ENCODE measurements at regions not wholly inside any gene's neighbourhood (a gene's known extent, or its start where the extent isn't known, plus 50 kb on each side); places are given as distances from the start of the nearest gene placed in this dataset.

DNA sequence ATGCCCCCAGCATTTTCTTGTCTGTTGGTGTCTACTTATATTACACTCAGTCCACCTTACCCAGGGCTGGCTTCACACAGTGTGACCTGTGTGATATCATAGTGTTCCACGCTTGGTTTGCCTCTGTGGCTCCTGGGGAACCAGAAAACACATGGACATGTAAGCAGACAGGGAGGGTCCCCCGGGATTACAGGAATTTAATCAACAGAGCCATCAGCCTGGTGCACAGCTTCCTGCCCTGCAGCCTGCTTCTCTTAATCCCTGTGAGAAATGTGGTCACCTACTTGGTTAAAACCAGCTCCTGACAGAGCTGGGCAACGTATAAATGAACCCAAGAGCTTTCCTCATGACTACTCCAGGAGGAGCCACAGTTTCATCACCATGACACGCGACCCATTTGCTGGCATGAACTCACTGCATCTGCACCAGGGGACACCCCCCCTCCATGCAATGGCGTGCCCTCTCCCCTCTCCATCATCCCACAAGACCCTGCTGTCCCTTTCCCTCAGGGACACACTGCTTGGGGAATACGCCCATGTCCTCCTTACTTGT is 152.1 kb downstream of the UQCRFS1 start:
- TF ChIP-seq, protein P1, sequence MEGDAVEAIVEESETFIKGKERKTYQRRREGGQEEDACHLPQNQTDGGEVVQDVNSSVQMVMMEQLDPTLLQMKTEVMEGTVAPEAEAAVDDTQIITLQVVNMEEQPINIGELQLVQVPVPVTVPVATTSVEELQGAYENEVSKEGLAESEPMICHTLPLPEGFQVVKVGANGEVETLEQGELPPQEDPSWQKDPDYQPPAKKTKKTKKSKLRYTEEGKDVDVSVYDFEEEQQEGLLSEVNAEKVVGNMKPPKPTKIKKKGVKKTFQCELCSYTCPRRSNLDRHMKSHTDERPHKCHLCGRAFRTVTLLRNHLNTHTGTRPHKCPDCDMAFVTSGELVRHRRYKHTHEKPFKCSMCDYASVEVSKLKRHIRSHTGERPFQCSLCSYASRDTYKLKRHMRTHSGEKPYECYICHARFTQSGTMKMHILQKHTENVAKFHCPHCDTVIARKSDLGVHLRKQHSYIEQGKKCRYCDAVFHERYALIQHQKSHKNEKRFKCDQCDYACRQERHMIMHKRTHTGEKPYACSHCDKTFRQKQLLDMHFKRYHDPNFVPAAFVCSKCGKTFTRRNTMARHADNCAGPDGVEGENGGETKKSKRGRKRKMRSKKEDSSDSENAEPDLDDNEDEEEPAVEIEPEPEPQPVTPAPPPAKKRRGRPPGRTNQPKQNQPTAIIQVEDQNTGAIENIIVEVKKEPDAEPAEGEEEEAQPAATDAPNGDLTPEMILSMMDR (conservative IDR thresholded peaks at IDR 0.05): no peak
- Histone ChIP-seq H2BK5ac (ENCODE audit: insufficient read length, low read length) (no peak overlapping the region), H3K27ac (ENCODE audit: insufficient read length, low read depth, low read length) (no peak overlapping the region), H3K9ac (ENCODE audit: extremely low read depth, insufficient read length, low read length) (no peak overlapping the region), H3K23me2 (ENCODE audit: insufficient read length, low read depth, low read length, poor library complexity, severe bottlenecking) (no peaks in the 10 kb centered on the region), H3K79me1 (ENCODE audit: insufficient read depth, low read depth, low read length, poor library complexity, severe bottlenecking) (no peaks in the 10 kb centered on the region), H3K27me3 (ENCODE audit: insufficient read depth, low read length) (no peaks in the 10 kb centered on the region), H3T11ph (ENCODE audit: low read length) (no peak overlapping the region), H2BK20ac (ENCODE audit: low read depth, low read length, poor library complexity, severe bottlenecking) (no peak overlapping the region), H4K5ac (ENCODE audit: insufficient read length, low read depth, low read length) (no peak overlapping the region), H3K4ac (ENCODE audit: low read depth, low read length) (no peak overlapping the region), H3K79me2 (ENCODE audit: insufficient read depth, low read length) (no peaks in the 10 kb centered on the region), H3K4me2 (ENCODE audit: insufficient read depth, insufficient read length, low read length) (no peak overlapping the region), H3K4me1 (ENCODE audit: insufficient read depth, low read length) (peaks cover 9% of the 10 kb centered on the region; the same call in 1 of the 2 replicates), H3K9me3 (ENCODE audit: control insufficient read depth, low read depth, low read length) (no peaks in the 10 kb centered on the region), H2AK5ac (ENCODE audit: insufficient read length, low read length) (no peak overlapping the region), H2BK12ac (ENCODE audit: insufficient read length, low read depth, low read length) (no peak overlapping the region), H4K91ac (ENCODE audit: insufficient read length, low read depth, low read length) (no peak overlapping the region), H2BK120ac (ENCODE audit: low read depth, low read length, poor library complexity, severe bottlenecking) (no peak overlapping the region), H2BK15ac (ENCODE audit: low read depth, low read length) (no peak overlapping the region), H4K20me1 (ENCODE audit: control insufficient read depth, insufficient read depth, insufficient read length) (no peaks in the 10 kb centered on the region), H4K8ac (replicated peaks; ENCODE audit: insufficient read length, low read depth, low read length) (no peak overlapping the region), H3K23ac (ENCODE audit: insufficient read length, low read depth, low read length) (no peak overlapping the region), H3K14ac (ENCODE audit: insufficient read depth, low read length) (no peak overlapping the region), H3K56ac (ENCODE audit: insufficient read length, low read depth, low read length) (no peak overlapping the region), H2AFZ (ENCODE audit: low read length) (no peak overlapping the region), H3K18ac (ENCODE audit: insufficient read length, low read depth, low read length) (no peak overlapping the region)
- Mint-ChIP-seq H3K36me3 (ENCODE audit: insufficient read depth in 1 of 3, low read depth in 3 of 3) (no peaks in the 10 kb centered on the region; a peak in 1 of 7 replicates), H3K4me1 (peaks cover 45 to 53% of the 10 kb centered on the region in 2 experiments), H3K4me3 (peak overlapping the region in 1 of 2 experiments; percentile 32; a peak in 1 of 5 replicates), H3K27me3 (ENCODE audit: low read depth) (peaks cover 8% of the 10 kb centered on the region), H3K9me3 (no peaks in the 10 kb centered on the region; a peak in 1 of 5 replicates), H3K27ac (peak overlapping the region in 1 of 3 experiments; percentile 62; a peak in 1 of 7 replicates)
- DNase-seq: no peak
- no CpG with 5 or more reads among the region's 7 CpGs for WGBS (ENCODE audit: extremely low coverage, insufficient read length, low lambda C conversion rate)
